IgD-negative memory B cell (primary cell): ENCODE measurements at regions not wholly inside any gene's neighbourhood (a gene's known extent, or its start where the extent isn't known, plus 50 kb on each side); places are given as distances from the start of the nearest gene placed in this dataset.

Experiments used
- H3K27ac Mint-ChIP-seq, 3 donors: one replicate each; pipeline ENCODE4 v1.8.0; 2020 to 2022; ENCODE audit warnings: mild to moderate bottlenecking in 3 of 3, mixed read lengths in 3 of 3, moderate library complexity in 1 of 3
- H3K27me3 Mint-ChIP-seq: one replicate; pipeline ENCODE4 v1.8.0; 2021; ENCODE audit warnings: mixed read lengths
- H3K36me3 Mint-ChIP-seq: one replicate; pipeline ENCODE4 v1.8.0; 2020; ENCODE audit warnings: mild to moderate bottlenecking, mixed read lengths
- H3K4me1 Mint-ChIP-seq, 3 donors: one replicate each; pipeline ENCODE4 v1.8.0; 2020 to 2022; ENCODE audit warnings: mixed read lengths in 3 of 3, mild to moderate bottlenecking in 1 of 3
- H3K4me3 Mint-ChIP-seq, 4 donors: one replicate each; pipeline ENCODE4 v1.8.0; 2020 to 2022; ENCODE audit warnings: mild to moderate bottlenecking in 4 of 4, mixed read lengths in 4 of 4, moderate library complexity in 3 of 4
- H3K9me3 Mint-ChIP-seq, 3 donors: one replicate each; pipeline ENCODE4 v1.8.0; 2020 to 2021; ENCODE audit warnings: mixed read lengths in 3 of 3, mild to moderate bottlenecking in 1 of 3

- Mint-ChIP-seq H3K4me3 (no peak overlapping the region), H3K27me3 (no peaks in the 10 kb centered on the region), H3K36me3 (no peaks in the 10 kb centered on the region), H3K27ac (no peak overlapping the region), H3K9me3 (peaks cover 1 to 18% (median 9%) of the 10 kb centered on the region in 3 donors), H3K4me1 (no peaks in the 10 kb centered on the region)
Observed at GRCh38 chr3:76078101-76078500, 292.8 kb upstream of the ZNF717 start.

- Mint-ChIP-seq H3K27me3 (no peaks in the 10 kb centered on the region), H3K27ac (no peak overlapping the region), H3K4me3 (no peak overlapping the region), H3K9me3 (peaks cover 2 to 20% (median 5%) of the 10 kb centered on the region in 3 donors), H3K36me3 (no peaks in the 10 kb centered on the region), H3K4me1 (no peaks in the 10 kb centered on the region)
Observed at GRCh38 chr3:76083992-76084391, 298.6 kb upstream of the ZNF717 start.

GRCh38 chr3:76096036-76096435, 310.7 kb upstream of the ZNF717 start:
- H3K4me1 Mint-ChIP-seq = no peaks in the 10 kb centered on the region
- peaks cover 3 to 11% (median 10%) of the 10 kb centered on the region in 3 donors for H3K9me3 Mint-ChIP-seq
- H3K4me3 Mint-ChIP-seq = no peak overlapping the region
- H3K27ac Mint-ChIP-seq = no peak overlapping the region
- no peaks in the 10 kb centered on the region for H3K27me3 Mint-ChIP-seq
- no peaks in the 10 kb centered on the region for H3K36me3 Mint-ChIP-seq

- H3K27ac Mint-ChIP-seq = no peak overlapping the region
- no peak overlapping the region for H3K4me3 Mint-ChIP-seq
- H3K27me3 Mint-ChIP-seq = no peaks in the 10 kb centered on the region
- no peaks in the 10 kb centered on the region for H3K4me1 Mint-ChIP-seq
- peaks cover 0 to 10% (median 9%) of the 10 kb centered on the region in 3 donors for H3K9me3 Mint-ChIP-seq
- H3K36me3 Mint-ChIP-seq = no peaks in the 10 kb centered on the region
Observed at GRCh38 chr3:76096836-76097588, 311.7 kb upstream of the ZNF717 start.

GRCh38 chr3:76097589-76097969, 312.2 kb upstream of the ZNF717 start:
- Mint-ChIP-seq H3K27me3 (no peaks in the 10 kb centered on the region), H3K27ac (no peak overlapping the region), H3K36me3 (no peaks in the 10 kb centered on the region), H3K4me3 (no peak overlapping the region), H3K9me3 (peaks cover 0 to 10% (median 7%) of the 10 kb centered on the region in 3 donors), H3K4me1 (no peaks in the 10 kb centered on the region)

GRCh38 chr3:76099956-76100355, 314.6 kb upstream of the ZNF717 start:
- Mint-ChIP-seq H3K4me1 (no peaks in the 10 kb centered on the region), H3K27me3 (no peaks in the 10 kb centered on the region), H3K4me3 (no peak overlapping the region), H3K27ac (no peak overlapping the region), H3K9me3 (peaks cover 0 to 9% (median 4%) of the 10 kb centered on the region in 3 donors), H3K36me3 (no peaks in the 10 kb centered on the region)

GRCh38 chr3:76107935-76108570, 322.7 kb upstream of the ZNF717 start:
- Mint-ChIP-seq H3K4me1 (no peaks in the 10 kb centered on the region), H3K27me3 (no peaks in the 10 kb centered on the region), H3K9me3 (peaks cover 0 to 4% (median 3%) of the 10 kb centered on the region in 3 donors), H3K36me3 (no peaks in the 10 kb centered on the region), H3K4me3 (no peak overlapping the region), H3K27ac (no peak overlapping the region)

- no peak overlapping the region for H3K4me3 Mint-ChIP-seq
- H3K36me3 Mint-ChIP-seq = no peaks in the 10 kb centered on the region
- H3K4me1 Mint-ChIP-seq = no peaks in the 10 kb centered on the region
- no peaks in the 10 kb centered on the region for H3K27me3 Mint-ChIP-seq
- no peak overlapping the region for H3K27ac Mint-ChIP-seq
- H3K9me3 Mint-ChIP-seq = peaks cover 2 to 3% (median 3%) of the 10 kb centered on the region in 3 donors
Observed at GRCh38 chr3:76111808-76112207, 326.5 kb upstream of the ZNF717 start.

- Mint-ChIP-seq H3K4me3 (no peak overlapping the region), H3K9me3 (peaks cover 0 to 5% (median 0%) of the 10 kb centered on the region in 3 donors), H3K27ac (no peak overlapping the region), H3K36me3 (no peaks in the 10 kb centered on the region), H3K4me1 (no peaks in the 10 kb centered on the region), H3K27me3 (no peaks in the 10 kb centered on the region)
Observed at GRCh38 chr3:76122007-76122406, 336.7 kb upstream of the ZNF717 start.

- H3K4me3 Mint-ChIP-seq = no peak overlapping the region
- no peaks in the 10 kb centered on the region for H3K27me3 Mint-ChIP-seq
- no peaks in the 10 kb centered on the region for H3K4me1 Mint-ChIP-seq
- no peaks in the 10 kb centered on the region for H3K36me3 Mint-ChIP-seq
- H3K9me3 Mint-ChIP-seq = peaks cover 0 to 3% (median 0%) of the 10 kb centered on the region in 3 donors
- H3K27ac Mint-ChIP-seq = no peak overlapping the region
Observed at GRCh38 chr3:76129441-76129840, 344.1 kb upstream of the ZNF717 start.

GRCh38 chr3:76131396-76132153, 346.2 kb upstream of the ZNF717 start:
- no peaks in the 10 kb centered on the region for H3K36me3 Mint-ChIP-seq
- H3K27me3 Mint-ChIP-seq = no peaks in the 10 kb centered on the region
- H3K9me3 Mint-ChIP-seq = peaks cover 0 to 4% (median 0%) of the 10 kb centered on the region in 3 donors
- H3K4me3 Mint-ChIP-seq = no peak overlapping the region
- H3K4me1 Mint-ChIP-seq = no peaks in the 10 kb centered on the region
- H3K27ac Mint-ChIP-seq = no peak overlapping the region

GRCh38 chr3:76132154-76132470, 346.8 kb upstream of the ZNF717 start:
- no peak overlapping the region for H3K4me3 Mint-ChIP-seq
- H3K4me1 Mint-ChIP-seq = no peaks in the 10 kb centered on the region
- H3K36me3 Mint-ChIP-seq = no peaks in the 10 kb centered on the region
- H3K9me3 Mint-ChIP-seq = peaks cover 0 to 4% (median 0%) of the 10 kb centered on the region in 3 donors
- no peak overlapping the region for H3K27ac Mint-ChIP-seq
- no peaks in the 10 kb centered on the region for H3K27me3 Mint-ChIP-seq

GRCh38 chr3:76134166-76134565, 348.8 kb upstream of the ZNF717 start:
- Mint-ChIP-seq H3K36me3 (no peaks in the 10 kb centered on the region), H3K4me1 (no peaks in the 10 kb centered on the region), H3K4me3 (no peak overlapping the region), H3K27me3 (no peaks in the 10 kb centered on the region), H3K27ac (no peak overlapping the region), H3K9me3 (peaks cover 0 to 7% (median 0%) of the 10 kb centered on the region in 3 donors)

GRCh38 chr3:76138921-76139320, 353.6 kb upstream of the ZNF717 start:
- Mint-ChIP-seq H3K27me3 (no peaks in the 10 kb centered on the region), H3K27ac (no peak overlapping the region), H3K36me3 (no peaks in the 10 kb centered on the region), H3K4me1 (no peaks in the 10 kb centered on the region), H3K9me3 (peaks cover 0 to 8% (median 3%) of the 10 kb centered on the region in 3 donors), H3K4me3 (no peak overlapping the region)

- no peaks in the 10 kb centered on the region for H3K36me3 Mint-ChIP-seq
- H3K9me3 Mint-ChIP-seq = peaks cover 2 to 8% (median 8%) of the 10 kb centered on the region in 3 donors
- H3K27ac Mint-ChIP-seq = no peak overlapping the region
- H3K4me1 Mint-ChIP-seq = no peaks in the 10 kb centered on the region
- H3K27me3 Mint-ChIP-seq = no peaks in the 10 kb centered on the region
- no peak overlapping the region for H3K4me3 Mint-ChIP-seq
Observed at GRCh38 chr3:76147846-76148245, 362.5 kb upstream of the ZNF717 start.
